ENCODE measurements at regions not wholly inside any gene's neighbourhood (a gene's known extent, or its start where the extent isn't known, plus 50 kb on each side); places are given as distances from the start of the nearest gene placed in this dataset.

DNA sequence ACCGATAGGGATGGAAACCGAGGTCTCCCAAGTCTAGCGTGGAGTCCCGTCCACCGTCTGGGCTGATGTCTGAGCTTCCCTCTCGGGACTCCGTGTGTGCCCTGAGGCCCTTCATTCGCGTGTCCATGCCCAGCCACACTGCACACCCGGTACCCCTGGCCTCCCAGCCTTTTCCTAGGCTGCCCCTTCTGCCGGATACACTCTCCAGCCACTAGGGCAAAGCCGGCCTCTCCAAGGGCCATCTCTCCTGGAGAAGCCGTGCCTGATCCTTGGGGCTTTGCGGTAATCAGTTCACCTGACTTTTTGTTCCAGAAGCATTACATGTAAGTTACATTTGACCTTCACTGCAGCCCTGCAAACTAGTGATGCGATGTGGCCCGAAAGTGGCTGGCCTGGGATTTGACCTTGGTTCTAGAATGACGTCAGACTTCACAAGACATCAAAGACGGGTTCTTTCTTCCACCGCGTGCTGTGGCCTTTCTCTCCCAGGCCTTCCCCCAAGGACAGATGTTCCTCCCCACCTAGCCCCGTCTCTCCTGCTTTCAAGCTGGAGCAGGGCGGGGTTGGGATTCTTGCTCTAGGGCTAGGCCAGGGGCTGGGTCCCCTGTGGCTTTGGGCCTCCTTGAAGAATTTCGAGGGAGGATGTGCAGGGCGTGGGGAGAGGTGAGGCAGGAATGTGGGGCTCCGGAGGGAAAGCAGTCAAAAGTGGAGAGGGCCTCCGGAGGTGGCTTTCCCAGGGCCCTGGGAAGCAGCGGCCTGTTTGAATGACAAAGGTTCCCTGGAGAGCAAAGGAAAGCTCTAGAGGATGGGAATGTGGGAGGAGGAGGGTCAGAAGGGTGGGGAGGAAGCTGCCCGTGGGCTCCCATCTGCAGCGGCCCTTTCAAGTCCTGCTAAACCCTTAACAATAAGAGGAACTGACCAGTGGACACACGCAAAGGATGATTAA, 49.7 kb upstream of the SLC2A1 start (continued):
- TF ChIP-seq, protein P1, sequence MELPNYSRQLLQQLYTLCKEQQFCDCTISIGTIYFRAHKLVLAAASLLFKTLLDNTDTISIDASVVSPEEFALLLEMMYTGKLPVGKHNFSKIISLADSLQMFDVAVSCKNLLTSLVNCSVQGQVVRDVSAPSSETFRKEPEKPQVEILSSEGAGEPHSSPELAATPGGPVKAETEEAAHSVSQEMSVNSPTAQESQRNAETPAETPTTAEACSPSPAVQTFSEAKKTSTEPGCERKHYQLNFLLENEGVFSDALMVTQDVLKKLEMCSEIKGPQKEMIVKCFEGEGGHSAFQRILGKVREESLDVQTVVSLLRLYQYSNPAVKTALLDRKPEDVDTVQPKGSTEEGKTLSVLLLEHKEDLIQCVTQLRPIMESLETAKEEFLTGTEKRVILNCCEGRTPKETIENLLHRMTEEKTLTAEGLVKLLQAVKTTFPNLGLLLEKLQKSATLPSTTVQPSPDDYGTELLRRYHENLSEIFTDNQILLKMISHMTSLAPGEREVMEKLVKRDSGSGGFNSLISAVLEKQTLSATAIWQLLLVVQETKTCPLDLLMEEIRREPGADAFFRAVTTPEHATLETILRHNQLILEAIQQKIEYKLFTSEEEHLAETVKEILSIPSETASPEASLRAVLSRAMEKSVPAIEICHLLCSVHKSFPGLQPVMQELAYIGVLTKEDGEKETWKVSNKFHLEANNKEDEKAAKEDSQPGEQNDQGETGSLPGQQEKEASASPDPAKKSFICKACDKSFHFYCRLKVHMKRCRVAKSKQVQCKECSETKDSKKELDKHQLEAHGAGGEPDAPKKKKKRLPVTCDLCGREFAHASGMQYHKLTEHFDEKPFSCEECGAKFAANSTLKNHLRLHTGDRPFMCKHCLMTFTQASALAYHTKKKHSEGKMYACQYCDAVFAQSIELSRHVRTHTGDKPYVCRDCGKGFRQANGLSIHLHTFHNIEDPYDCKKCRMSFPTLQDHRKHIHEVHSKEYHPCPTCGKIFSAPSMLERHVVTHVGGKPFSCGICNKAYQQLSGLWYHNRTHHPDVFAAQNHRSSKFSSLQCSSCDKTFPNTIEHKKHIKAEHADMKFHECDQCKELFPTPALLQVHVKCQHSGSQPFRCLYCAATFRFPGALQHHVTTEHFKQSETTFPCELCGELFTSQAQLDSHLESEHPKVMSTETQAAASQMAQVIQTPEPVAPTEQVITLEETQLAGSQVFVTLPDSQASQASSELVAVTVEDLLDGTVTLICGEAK (IDR thresholded peaks at IDR 0.05) = no peak
- TF ChIP-seq, protein P1 (CRISPR knock-in tag; IDR thresholded peaks at IDR 0.05) = no peak; the same call in 1 of the 2 replicates
- TF ChIP-seq ZNF777 (CRISPR knock-in tag; IDR thresholded peaks at IDR 0.05) (no peak), KLF12 (CRISPR knock-in tag; IDR thresholded peaks at IDR 0.05; ENCODE audit: borderline replicate concordance) (no peak), ZNF564 (CRISPR knock-in tag; IDR thresholded peaks at IDR 0.05) (no peak), ZNF543 (CRISPR knock-in tag; IDR thresholded peaks at IDR 0.05) (no peak), PHF8 (CRISPR knock-in tag; IDR thresholded peaks at IDR 0.05) (peak; percentile 35), ZNF629 (CRISPR knock-in tag; conservative IDR thresholded peaks at IDR 0.05) (no peak), SP2 (CRISPR knock-in tag; IDR thresholded peaks at IDR 0.05) (no peak), POGZ (CRISPR knock-in tag; IDR thresholded peaks at IDR 0.05) (no peak), ZBTB1 (CRISPR knock-in tag; IDR thresholded peaks at IDR 0.05; ENCODE audit: borderline replicate concordance) (no peak), IKZF1 (IDR thresholded peaks at IDR 0.05) (no peak), ZNF468 (CRISPR knock-in tag; IDR thresholded peaks at IDR 0.05) (no peak)
- TF ChIP-seq, protein P2, sequence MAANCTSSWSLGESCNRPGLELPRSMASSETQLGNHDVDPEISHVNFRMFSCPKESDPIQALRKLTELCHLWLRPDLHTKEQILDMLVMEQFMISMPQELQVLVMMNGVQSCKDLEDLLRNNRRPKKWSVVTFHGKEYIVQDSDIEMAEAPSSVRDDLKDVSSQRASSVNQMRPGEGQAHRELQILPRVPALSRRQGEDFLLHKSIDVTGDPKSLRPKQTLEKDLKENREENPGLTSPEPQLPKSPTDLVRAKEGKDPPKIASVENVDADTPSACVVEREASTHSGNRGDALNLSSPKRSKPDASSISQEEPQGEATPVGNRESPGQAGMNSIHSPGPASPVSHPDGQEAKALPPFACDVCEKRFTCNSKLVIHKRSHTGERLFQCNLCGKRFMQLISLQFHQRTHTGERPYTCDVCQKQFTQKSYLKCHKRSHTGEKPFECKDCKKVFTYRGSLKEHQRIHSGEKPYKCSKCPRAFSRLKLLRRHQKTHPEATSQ (CRISPR knock-in tag; IDR thresholded peaks at IDR 0.05; ENCODE audit: borderline replicate concordance) = no peak
- TF ChIP-seq, protein P3, sequence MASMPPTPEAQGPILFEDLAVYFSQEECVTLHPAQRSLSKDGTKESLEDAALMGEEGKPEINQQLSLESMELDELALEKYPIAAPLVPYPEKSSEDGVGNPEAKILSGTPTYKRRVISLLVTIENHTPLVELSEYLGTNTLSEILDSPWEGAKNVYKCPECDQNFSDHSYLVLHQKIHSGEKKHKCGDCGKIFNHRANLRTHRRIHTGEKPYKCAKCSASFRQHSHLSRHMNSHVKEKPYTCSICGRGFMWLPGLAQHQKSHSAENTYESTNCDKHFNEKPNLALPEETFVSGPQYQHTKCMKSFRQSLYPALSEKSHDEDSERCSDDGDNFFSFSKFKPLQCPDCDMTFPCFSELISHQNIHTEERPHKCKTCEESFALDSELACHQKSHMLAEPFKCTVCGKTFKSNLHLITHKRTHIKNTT (CRISPR knock-in tag; IDR thresholded peaks at IDR 0.05) = no peak
- TF ChIP-seq, protein P4, sequence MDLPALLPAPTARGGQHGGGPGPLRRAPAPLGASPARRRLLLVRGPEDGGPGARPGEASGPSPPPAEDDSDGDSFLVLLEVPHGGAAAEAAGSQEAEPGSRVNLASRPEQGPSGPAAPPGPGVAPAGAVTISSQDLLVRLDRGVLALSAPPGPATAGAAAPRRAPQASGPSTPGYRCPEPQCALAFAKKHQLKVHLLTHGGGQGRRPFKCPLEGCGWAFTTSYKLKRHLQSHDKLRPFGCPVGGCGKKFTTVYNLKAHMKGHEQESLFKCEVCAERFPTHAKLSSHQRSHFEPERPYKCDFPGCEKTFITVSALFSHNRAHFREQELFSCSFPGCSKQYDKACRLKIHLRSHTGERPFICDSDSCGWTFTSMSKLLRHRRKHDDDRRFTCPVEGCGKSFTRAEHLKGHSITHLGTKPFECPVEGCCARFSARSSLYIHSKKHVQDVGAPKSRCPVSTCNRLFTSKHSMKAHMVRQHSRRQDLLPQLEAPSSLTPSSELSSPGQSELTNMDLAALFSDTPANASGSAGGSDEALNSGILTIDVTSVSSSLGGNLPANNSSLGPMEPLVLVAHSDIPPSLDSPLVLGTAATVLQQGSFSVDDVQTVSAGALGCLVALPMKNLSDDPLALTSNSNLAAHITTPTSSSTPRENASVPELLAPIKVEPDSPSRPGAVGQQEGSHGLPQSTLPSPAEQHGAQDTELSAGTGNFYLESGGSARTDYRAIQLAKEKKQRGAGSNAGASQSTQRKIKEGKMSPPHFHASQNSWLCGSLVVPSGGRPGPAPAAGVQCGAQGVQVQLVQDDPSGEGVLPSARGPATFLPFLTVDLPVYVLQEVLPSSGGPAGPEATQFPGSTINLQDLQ (CRISPR knock-in tag; IDR thresholded peaks at IDR 0.05) = no peak

Data from HepG2 (cell line).